Hepatic stellate cell (primary cell): ENCODE measurements at regions not wholly inside any gene's neighbourhood (a gene's known extent, or its start where the extent isn't known, plus 50 kb on each side); places are given as distances from the start of the nearest gene placed in this dataset.

Experiments
- DNase-seq: peaks from one replicate; pipeline ENCODE4 v3.0.0; 2011; ENCODE audit warnings: low spot score

DNA sequence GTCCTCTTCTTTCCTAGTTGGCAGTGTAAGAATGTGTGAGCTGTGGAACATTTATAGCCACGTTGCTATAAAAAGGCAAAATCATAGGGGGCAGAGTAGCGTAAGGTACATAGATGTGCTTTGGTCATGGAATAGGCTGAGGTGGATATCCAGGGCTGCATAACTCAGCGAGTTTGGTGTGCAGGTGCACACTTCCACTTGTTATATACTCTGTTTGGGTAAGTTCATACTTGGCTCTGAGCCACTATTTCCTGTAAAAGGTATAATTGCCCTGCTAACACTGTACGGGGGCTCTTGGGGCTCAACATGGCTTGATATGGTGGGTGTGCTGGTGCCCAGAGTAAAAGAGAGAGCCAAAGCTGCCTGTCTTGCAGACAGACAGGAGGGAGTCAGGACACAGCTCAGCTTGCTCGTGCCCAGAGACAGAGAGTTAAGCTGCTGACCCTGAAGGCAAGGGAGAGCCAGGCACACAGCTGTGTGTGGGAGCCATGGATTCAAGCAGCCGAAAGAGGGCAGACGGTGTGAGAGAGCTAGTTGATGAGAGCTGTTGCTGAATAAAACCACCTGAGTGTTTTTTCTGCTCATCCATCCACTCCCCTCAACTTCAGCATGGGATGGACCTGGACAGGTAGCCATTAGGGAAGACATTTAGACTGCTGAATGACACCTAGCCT, 126.7 kb downstream of the DKK1 start:
- no peak for DNase-seq

GRCh38 chr10:52442576-52442975, 128.5 kb downstream of the DKK1 start:
- no peak for DNase-seq

DNA sequence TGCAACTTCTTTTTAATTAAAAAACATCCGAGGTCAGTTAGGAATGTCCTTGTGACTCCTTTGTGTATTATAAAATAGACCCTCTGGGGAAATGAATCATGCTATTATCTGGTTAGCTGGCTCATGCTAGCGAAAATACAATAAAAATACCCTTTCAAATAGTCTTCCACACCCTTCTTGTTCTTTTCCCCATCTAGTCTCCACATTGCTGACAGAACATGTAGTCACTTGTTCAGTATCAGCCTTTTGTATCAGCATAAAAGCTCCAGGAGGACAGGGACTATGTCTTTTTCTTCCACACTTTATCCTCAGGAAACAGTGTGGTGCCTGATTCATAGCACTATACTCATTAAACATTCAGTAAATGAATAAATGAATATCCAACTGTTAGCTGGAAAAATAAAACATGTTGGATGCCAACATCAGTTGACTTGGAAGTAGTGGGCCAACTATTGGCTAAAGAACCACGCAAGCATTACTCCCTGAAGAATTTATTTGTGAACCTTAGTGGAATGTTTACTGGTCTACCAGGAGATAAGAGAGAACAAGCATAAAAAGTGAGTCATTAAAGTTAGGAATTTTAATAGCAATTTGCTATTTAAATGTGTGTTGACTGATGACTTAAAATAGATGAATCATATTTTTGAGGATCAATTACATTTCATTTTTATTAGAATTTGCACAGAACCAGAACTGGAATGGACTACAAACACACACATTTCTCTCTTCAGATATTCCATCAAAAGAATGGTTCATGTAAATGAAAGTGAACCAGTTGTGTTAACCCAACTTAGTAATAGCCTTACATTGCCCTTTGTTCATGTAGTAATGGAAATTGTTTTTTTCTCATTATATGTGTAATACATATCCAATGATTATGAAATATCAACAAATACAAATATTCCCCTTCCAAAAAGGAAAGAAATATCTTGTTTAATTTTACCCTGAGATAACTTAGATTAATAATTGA, 129.6 kb downstream of the DKK1 start:
- DNase-seq, result peak; percentile 13

GRCh38 chr10:52446391-52446790, 132.3 kb downstream of the DKK1 start:
- no peak for DNase-seq

GRCh38 chr10:52447931-52448353, 133.9 kb downstream of the DKK1 start:
- DNase-seq, result no peak

GRCh38 chr10:52450762-52451291, 136.7 kb downstream of the DKK1 start:
- no peak for DNase-seq

GRCh38 chr10:52451817-52452216, 137.7 kb downstream of the DKK1 start:
- no peak for DNase-seq

DNA sequence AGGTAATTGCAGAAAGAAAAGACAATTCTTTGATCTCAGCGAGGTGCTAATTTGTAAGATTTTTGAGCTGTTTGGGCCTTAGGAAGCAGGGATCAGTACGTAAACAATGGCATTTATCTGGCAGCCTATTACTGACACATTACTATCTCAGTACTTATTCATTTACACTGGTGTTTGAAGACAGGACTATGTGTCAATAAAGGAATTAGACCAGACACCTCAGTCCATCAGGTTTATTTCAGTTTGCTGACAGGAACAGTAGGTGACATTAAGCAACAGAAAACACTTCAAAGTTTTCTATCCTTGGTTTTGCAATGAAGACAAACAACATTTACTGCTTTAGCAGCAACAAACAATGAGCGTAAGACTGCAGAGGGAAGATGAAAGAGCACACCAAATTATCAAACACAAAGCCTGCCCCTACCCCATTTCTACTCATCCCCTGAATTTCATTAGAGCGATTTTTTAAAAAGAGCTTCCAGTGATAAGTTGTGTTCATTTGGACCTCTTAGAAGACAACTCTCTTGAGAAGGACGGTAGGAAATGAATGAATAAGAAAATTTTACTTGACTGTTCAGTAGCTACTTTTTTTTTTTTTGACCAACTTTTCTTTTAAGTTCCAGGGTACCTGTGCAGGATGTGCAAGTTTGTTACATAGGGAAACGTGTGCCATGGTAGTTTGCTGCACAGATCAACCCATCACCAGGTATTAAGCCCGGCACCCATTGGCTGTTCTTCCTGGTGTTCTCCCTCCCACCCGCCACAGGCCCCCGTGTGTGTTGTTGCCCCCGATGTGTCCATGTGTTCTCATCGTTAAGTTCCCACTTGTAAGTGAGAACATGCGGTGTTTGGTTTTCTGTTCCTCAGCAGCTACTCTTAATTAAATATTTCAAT, 138.8 kb downstream of the DKK1 start:
- no peak for DNase-seq

GRCh38 chr10:52453501-52453900, 139.4 kb downstream of the DKK1 start:
- no peak for DNase-seq

DNA sequence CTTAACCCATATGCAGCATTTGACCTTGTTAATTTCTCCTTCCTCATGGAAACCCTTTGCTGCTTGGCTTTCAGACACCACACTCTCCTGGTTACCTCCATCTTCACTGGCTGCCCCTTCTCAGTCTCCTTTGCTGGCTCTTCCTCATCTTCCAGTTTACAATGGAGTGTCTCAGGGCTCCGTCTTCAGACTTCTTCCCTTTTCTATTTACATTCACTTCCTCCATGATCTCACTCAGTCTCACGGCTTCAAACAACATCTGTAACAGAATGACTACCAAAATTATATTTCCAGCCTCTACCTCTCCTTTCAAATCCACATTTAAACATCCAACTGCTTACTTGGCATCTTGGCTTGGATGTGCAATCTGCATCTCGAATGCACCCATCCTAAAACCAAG, 140.4 kb downstream of the DKK1 start:
- DNase-seq, result no peak

DNA sequence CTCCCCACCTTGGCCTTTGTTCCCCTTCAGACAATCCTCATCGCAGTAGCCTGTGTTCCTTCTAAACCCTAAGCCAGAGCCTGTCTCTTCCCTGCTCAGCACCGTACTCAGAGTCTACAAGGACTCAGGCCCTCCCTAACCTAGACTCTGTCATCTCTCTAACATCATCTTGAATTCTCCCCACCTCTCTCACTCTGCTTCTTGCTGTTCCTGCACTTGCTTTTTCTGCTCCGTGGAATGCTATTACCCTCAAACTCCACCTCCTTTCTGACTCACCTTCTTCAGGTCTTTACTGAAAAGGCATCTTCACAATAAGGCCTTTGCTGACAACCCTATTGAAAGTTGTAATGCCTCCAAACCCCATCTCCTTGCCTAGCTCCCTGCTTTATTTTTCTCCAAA, 141.0 kb downstream of the DKK1 start:
- DNase-seq, result no peak

GRCh38 chr10:52459097-52459496, 145.0 kb downstream of the DKK1 start:
- no peak for DNase-seq

DNA sequence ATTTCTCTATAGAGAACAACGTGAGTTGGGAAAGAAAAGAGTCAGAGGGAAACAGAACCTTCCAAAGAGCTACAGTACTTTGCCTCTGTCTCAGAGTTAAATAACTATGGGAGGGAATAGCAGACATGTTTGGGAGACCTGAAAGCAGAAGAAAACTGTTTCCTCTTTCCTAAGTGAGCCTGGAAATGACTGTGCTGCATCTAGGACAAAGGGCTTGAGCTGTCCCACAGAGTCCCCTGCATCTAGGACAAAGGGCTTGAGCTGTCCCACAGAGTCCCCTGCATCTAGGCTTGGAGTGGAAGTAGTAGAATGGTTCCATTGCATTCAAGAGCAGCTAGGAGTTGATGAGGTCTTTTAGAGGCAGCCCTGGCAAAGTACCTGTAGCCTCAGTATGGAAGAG, 149.7 kb downstream of the DKK1 start:
- DNase-seq, result no peak

GRCh38 chr10:52464368-52465124, 150.5 kb downstream of the DKK1 start:
- no peak for DNase-seq

- DNase-seq, result no peak
These were observed 151.1 kb downstream of the DKK1 start for GRCh38 chr10:52465202-52465601.

- no peak for DNase-seq
These were observed 152.4 kb downstream of the DKK1 start for GRCh38 chr10:52466464-52466863.

- no peak for DNase-seq
These were observed 156.1 kb downstream of the DKK1 start for GRCh38 chr10:52469970-52470705.

DNA sequence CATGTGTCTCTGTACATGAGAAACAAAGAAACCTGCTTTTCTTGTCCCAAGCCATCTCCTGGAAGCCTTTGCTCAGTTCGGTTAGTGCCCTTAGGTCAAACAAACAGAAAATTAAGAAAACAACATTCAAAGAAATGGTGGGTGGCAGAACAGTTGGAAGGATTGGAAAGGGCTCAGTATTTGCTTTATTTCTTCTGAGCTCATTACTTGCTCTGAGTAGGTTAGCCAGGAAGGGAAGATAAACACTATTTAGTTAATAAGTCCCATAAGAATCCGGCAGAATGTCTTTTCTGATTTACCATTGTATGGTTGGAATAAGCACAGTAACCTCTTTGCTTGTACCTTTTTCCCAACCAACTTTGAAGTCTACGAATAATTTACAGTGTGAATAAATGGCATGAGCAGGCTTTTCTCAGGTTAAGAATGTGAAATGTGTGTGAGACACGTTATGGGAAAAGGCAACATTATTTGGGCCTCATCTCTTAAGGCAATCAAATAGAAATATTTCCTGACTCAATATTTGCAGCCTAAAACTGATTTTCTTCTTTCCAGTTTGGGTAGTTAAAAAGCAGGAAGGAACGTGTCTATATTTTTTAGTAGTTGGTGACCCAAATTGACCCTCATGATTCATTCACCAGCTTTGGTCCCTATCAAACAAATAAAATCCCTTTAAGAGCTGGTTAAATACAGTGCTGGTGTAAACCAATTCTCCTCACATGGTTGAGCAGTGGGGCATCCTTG, 158.5 kb downstream of the DKK1 start:
- no peak for DNase-seq

- no peak for DNase-seq
These were observed 160.2 kb downstream of the DKK1 start for GRCh38 chr10:52474265-52474664.

- no peak for DNase-seq
These were observed 163.2 kb downstream of the DKK1 start for GRCh38 chr10:52477305-52477704.
